ENCODE measurements at regions not wholly inside any gene's neighbourhood (a gene's known extent, or its start where the extent isn't known, plus 50 kb on each side); places are given as distances from the start of the nearest gene placed in this dataset.
"Not testable (repeated sequence)": the region's sequence is repeated elsewhere in the genome, so short reads cannot be mapped to it uniquely, and the experiment has no call there.

GRCh38 chr11:42837994-42838393, 473.8 kb upstream of the API5 start:
- no peaks in the 10 kb centered on the region for H3K4me1 Mint-ChIP-seq
- H3K36me3 Mint-ChIP-seq (ENCODE audit: low read depth), result no peaks in the 10 kb centered on the region
- H3K27me3 Mint-ChIP-seq, result no peaks in the 10 kb centered on the region
- no peak for ATAC-seq (replicated peaks)
- H3K27ac Mint-ChIP-seq, result no peak overlapping the region
- H3K4me3 Mint-ChIP-seq, result no peak overlapping the region
- H3K9me3 Mint-ChIP-seq, result peaks cover 16% of the 10 kb centered on the region

- Mint-ChIP-seq H3K4me3 (no peak overlapping the region), H3K9me3 (peaks cover 13% of the 10 kb centered on the region), H3K4me1 (no peaks in the 10 kb centered on the region), H3K27me3 (no peaks in the 10 kb centered on the region), H3K27ac (no peak overlapping the region), H3K36me3 (ENCODE audit: low read depth) (no peaks in the 10 kb centered on the region)
- ATAC-seq (replicated peaks), result no peak
These were observed 471.5 kb upstream of the API5 start for GRCh38 chr11:42840176-42840829.

- Mint-ChIP-seq H3K36me3 (ENCODE audit: low read depth) (no peaks in the 10 kb centered on the region), H3K27ac (no peak overlapping the region), H3K4me3 (no peak overlapping the region), H3K9me3 (peaks cover 11% of the 10 kb centered on the region), H3K4me1 (no peaks in the 10 kb centered on the region), H3K27me3 (no peaks in the 10 kb centered on the region)
- no peak for ATAC-seq (replicated peaks)
These were observed 470.9 kb upstream of the API5 start for GRCh38 chr11:42840860-42841259.

- H3K36me3 Mint-ChIP-seq (ENCODE audit: low read depth), result no peaks in the 10 kb centered on the region
- no peaks in the 10 kb centered on the region for H3K4me1 Mint-ChIP-seq
- H3K27me3 Mint-ChIP-seq, result no peaks in the 10 kb centered on the region
- H3K4me3 Mint-ChIP-seq, result no peak overlapping the region
- no peak overlapping the region for H3K27ac Mint-ChIP-seq
- no peak for ATAC-seq (replicated peaks)
- H3K9me3 Mint-ChIP-seq, result peaks cover 11% of the 10 kb centered on the region
These were observed 470.2 kb upstream of the API5 start for GRCh38 chr11:42841556-42841955.

- Mint-ChIP-seq H3K27me3 (no peaks in the 10 kb centered on the region), H3K9me3 (peaks cover 4% of the 10 kb centered on the region), H3K4me3 (no peak overlapping the region), H3K36me3 (ENCODE audit: low read depth) (no peaks in the 10 kb centered on the region), H3K4me1 (no peaks in the 10 kb centered on the region), H3K27ac (no peak overlapping the region)
- no peak for ATAC-seq (replicated peaks)
These were observed 462.4 kb upstream of the API5 start for GRCh38 chr11:42849362-42849761.

GRCh38 chr11:42857344-42857743, 454.5 kb upstream of the API5 start:
- ATAC-seq (replicated peaks), result no peak
- Mint-ChIP-seq H3K4me3 (no peak overlapping the region), H3K27me3 (no peaks in the 10 kb centered on the region), H3K9me3 (peaks cover 4% of the 10 kb centered on the region), H3K36me3 (ENCODE audit: low read depth) (no peaks in the 10 kb centered on the region), H3K4me1 (no peaks in the 10 kb centered on the region), H3K27ac (no peak overlapping the region)

- H3K9me3 Mint-ChIP-seq, result peaks cover 20% of the 10 kb centered on the region
- H3K4me1 Mint-ChIP-seq, result no peaks in the 10 kb centered on the region
- no peak overlapping the region for H3K4me3 Mint-ChIP-seq
- ATAC-seq (replicated peaks), result no peak
- H3K27me3 Mint-ChIP-seq, result no peaks in the 10 kb centered on the region
- no peaks in the 10 kb centered on the region for H3K36me3 Mint-ChIP-seq (ENCODE audit: low read depth)
- no peak overlapping the region for H3K27ac Mint-ChIP-seq
These were observed 441.3 kb upstream of the API5 start for GRCh38 chr11:42870480-42870879.

- peaks cover 12% of the 10 kb centered on the region for H3K9me3 Mint-ChIP-seq
- H3K4me3 Mint-ChIP-seq; ATAC-seq (replicated peaks); H3K4me1 Mint-ChIP-seq; H3K27me3 Mint-ChIP-seq; H3K36me3 Mint-ChIP-seq (ENCODE audit: low read depth); H3K27ac Mint-ChIP-seq: not testable (repeated sequence)
These were observed 437.9 kb upstream of the API5 start for GRCh38 chr11:42873800-42874405.

- not testable (repeated sequence) for H3K36me3 Mint-ChIP-seq (ENCODE audit: low read depth); H3K4me1 Mint-ChIP-seq; ATAC-seq (replicated peaks)
These were observed 430.5 kb upstream of the API5 start for GRCh38 chr11:42881335-42881734.

GRCh38 chr11:42890773-42891172, 421.0 kb upstream of the API5 start:
- H3K36me3 Mint-ChIP-seq (ENCODE audit: low read depth), result no peaks in the 10 kb centered on the region
- ATAC-seq (replicated peaks), result no peak

More at GRCh38 chr11:42881335-42881734, 430.5 kb upstream of the API5 start:
- H3K9me3 Mint-ChIP-seq, result peaks cover 14% of the 10 kb centered on the region
- not testable (repeated sequence) for H3K27me3 Mint-ChIP-seq, H3K27ac Mint-ChIP-seq, H3K4me3 Mint-ChIP-seq

GRCh38 chr11:42901084-42901483, 410.7 kb upstream of the API5 start:
- Mint-ChIP-seq H3K4me3 (no peak overlapping the region), H3K9me3 (peaks cover 18% of the 10 kb centered on the region), H3K27me3 (no peaks in the 10 kb centered on the region), H3K27ac (no peak overlapping the region), H3K4me1 (no peaks in the 10 kb centered on the region), H3K36me3 (ENCODE audit: low read depth) (no peaks in the 10 kb centered on the region)
- no peak for ATAC-seq (replicated peaks)

More at GRCh38 chr11:42890773-42891172, 421.0 kb upstream of the API5 start:
- no peak overlapping the region for H3K4me3 Mint-ChIP-seq
- no peaks in the 10 kb centered on the region for H3K27me3 Mint-ChIP-seq
- H3K4me1 Mint-ChIP-seq, result no peaks in the 10 kb centered on the region
- H3K27ac Mint-ChIP-seq, result no peak overlapping the region
- peaks cover 21% of the 10 kb centered on the region for H3K9me3 Mint-ChIP-seq

- ATAC-seq (replicated peaks), result no peak
- Mint-ChIP-seq H3K9me3 (peaks cover 19% of the 10 kb centered on the region), H3K36me3 (ENCODE audit: low read depth) (no peaks in the 10 kb centered on the region), H3K4me1 (no peaks in the 10 kb centered on the region), H3K27ac (no peak overlapping the region), H3K27me3 (no peaks in the 10 kb centered on the region), H3K4me3 (no peak overlapping the region)
These were observed 405.6 kb upstream of the API5 start for GRCh38 chr11:42906226-42906625.

- no peaks in the 10 kb centered on the region for H3K4me1 Mint-ChIP-seq
- ATAC-seq (replicated peaks), result no peak
- no peak overlapping the region for H3K27ac Mint-ChIP-seq
- H3K36me3 Mint-ChIP-seq (ENCODE audit: low read depth), result no peaks in the 10 kb centered on the region
- H3K4me3 Mint-ChIP-seq, result no peak overlapping the region
- H3K9me3 Mint-ChIP-seq, result peaks cover 27% of the 10 kb centered on the region
- H3K27me3 Mint-ChIP-seq, result no peaks in the 10 kb centered on the region
These were observed 398.1 kb upstream of the API5 start for GRCh38 chr11:42913731-42914130.

- Mint-ChIP-seq H3K27me3 (no peaks in the 10 kb centered on the region), H3K4me3 (no peak overlapping the region), H3K36me3 (ENCODE audit: low read depth) (no peaks in the 10 kb centered on the region), H3K4me1 (no peaks in the 10 kb centered on the region), H3K9me3 (peaks cover 18% of the 10 kb centered on the region), H3K27ac (no peak overlapping the region)
- no peak for ATAC-seq (replicated peaks)
These were observed 388.1 kb upstream of the API5 start for GRCh38 chr11:42923651-42924050.

GRCh38 chr11:42925916-42926315, 385.9 kb upstream of the API5 start:
- H3K36me3 Mint-ChIP-seq (ENCODE audit: low read depth), result no peaks in the 10 kb centered on the region
- no peak overlapping the region for H3K27ac Mint-ChIP-seq
- H3K4me1 Mint-ChIP-seq, result no peaks in the 10 kb centered on the region
- H3K9me3 Mint-ChIP-seq, result peaks cover 23% of the 10 kb centered on the region
- ATAC-seq (replicated peaks), result no peak
- no peaks in the 10 kb centered on the region for H3K27me3 Mint-ChIP-seq
- H3K4me3 Mint-ChIP-seq, result no peak overlapping the region

All from activated T-helper 17 cell treated with anti-CD3 and anti-CD28 coated beads, Interleukin-2, amount 50 U/mL, for 72 hours (primary cell).